GM12878 (cell line): ENCODE measurements at regions not wholly inside any gene's neighbourhood (a gene's known extent, or its start where the extent isn't known, plus 50 kb on each side); places are given as distances from the start of the nearest gene placed in this dataset.

Source experiments
- ATF2 ChIP-seq: IDR thresholded peaks from 2 replicates; pipeline ENCODE4 v1.6.1; 2012; ENCODE audit warnings: low read length, inconsistent platforms
- SREBF1 ChIP-seq: IDR thresholded peaks from 2 replicates; pipeline ENCODE4 v1.6.1; 2012; ENCODE audit warnings: mild to moderate bottlenecking, low read length
- TBL1XR1 ChIP-seq: IDR thresholded peaks from 2 replicates; pipeline ENCODE4 v1.6.1; 2012; ENCODE audit warnings: low read depth, low read length, improper control_type of control experiment
- TF ChIP-seq, protein P1 (sequence below), 3 experiments: IDR thresholded peaks in 2 of 3; conservative IDR thresholded peaks in 1 of 3; 2 replicates each; pipeline ENCODE4 v1.5.1; 2011; ENCODE audit warnings: low read depth in 3 of 3, low read length in 3 of 3, mild to moderate bottlenecking in 3 of 3, control low read depth in 2 of 3, moderate library complexity in 2 of 3, inconsistent platforms in 1 of 3, mixed read lengths in 1 of 3; ENCODE audit not compliant: control insufficient read depth in 2 of 3, insufficient read depth in 1 of 3; ENCODE audit errors: extremely low read depth in 1 of 3
- TF ChIP-seq, protein P2 (sequence below): IDR thresholded peaks from 2 replicates; pipeline ENCODE4 v1.6.1; 2012; ENCODE audit warnings: low read depth, low read length, improper control_type of control experiment

GRCh38 chr11:130612291-130612851 is 163.9 kb downstream of the ADAMTS15 start:
- TF ChIP-seq TBL1XR1 (no peak), SREBF1 (no peak), ATF2 (no peak)
- TF ChIP-seq, protein P1, sequence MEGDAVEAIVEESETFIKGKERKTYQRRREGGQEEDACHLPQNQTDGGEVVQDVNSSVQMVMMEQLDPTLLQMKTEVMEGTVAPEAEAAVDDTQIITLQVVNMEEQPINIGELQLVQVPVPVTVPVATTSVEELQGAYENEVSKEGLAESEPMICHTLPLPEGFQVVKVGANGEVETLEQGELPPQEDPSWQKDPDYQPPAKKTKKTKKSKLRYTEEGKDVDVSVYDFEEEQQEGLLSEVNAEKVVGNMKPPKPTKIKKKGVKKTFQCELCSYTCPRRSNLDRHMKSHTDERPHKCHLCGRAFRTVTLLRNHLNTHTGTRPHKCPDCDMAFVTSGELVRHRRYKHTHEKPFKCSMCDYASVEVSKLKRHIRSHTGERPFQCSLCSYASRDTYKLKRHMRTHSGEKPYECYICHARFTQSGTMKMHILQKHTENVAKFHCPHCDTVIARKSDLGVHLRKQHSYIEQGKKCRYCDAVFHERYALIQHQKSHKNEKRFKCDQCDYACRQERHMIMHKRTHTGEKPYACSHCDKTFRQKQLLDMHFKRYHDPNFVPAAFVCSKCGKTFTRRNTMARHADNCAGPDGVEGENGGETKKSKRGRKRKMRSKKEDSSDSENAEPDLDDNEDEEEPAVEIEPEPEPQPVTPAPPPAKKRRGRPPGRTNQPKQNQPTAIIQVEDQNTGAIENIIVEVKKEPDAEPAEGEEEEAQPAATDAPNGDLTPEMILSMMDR (IDR thresholded peaks at IDR 0.05 in 2 of 3, conservative IDR thresholded peaks at IDR 0.05 in 1 of 3; ENCODE audit: control insufficient read depth in 2 of 3, extremely low read depth in 1 of 3, insufficient read depth in 1 of 3, low read depth in 3 of 3, low read length in 3 of 3) = no peak
- TF ChIP-seq, protein P2, sequence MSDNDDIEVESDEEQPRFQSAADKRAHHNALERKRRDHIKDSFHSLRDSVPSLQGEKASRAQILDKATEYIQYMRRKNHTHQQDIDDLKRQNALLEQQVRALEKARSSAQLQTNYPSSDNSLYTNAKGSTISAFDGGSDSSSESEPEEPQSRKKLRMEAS = no peak
